Coronary artery (tissue), 2 donors: ENCODE measurements at regions not wholly inside any gene's neighbourhood (a gene's known extent, or its start where the extent isn't known, plus 50 kb on each side); places are given as distances from the start of the nearest gene placed in this dataset.

ENCODE experiments used
- DNase-seq: peaks from one replicate; pipeline ENCODE4 v3.0.0-alpha.2; 2017; ENCODE audit warnings: low spot score
- H3K27ac ChIP-seq, 2 donors: fragments of 200-600 bp; sonication (generic); one replicate each; pipeline ENCODE4 v1.5.1; 2016 to 2019
- H3K4me3 ChIP-seq: fragments of 200-600 bp; sonication (generic); 2 replicates; pipeline ENCODE4 v1.5.1; 2016; ENCODE audit warnings: mild to moderate bottlenecking, moderate library complexity
- TF ChIP-seq, protein P1 (sequence below): fragments of 200-600 bp; sonication (generic); IDR thresholded peaks from one replicate; pipeline ENCODE4 v1.5.1; 2019; ENCODE audit warnings: antibody characterized with exemption

DNA sequence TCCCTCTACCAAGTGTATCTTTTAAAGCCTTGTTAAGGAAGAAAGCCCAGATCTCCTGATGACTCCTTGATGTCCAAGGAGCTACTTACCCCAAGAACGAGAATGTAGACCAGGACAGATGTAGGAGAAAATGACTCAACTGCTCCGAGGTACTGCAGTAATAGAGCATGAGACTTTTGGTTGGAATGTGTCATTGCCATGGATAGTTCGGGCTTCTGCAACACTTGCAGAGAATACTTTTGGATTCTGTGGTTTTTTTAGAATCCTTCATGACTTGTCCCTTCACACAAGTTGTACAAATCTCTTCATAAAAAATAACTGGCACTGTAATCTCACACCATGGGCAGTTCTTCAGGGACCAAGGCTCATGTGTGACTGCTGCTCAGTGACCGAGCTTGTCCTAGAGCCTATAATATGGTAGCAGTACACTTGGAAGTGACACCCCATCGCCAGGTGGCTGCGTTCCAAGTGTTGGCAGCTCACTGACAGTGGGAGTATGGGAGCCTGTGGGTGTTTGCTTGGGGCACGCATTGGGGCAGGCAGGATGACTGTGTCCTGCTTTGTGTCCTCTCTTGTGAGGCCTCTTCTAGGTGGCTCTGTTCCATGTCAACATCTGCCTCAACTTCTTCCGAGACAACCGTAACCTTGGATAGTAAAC, 87.9 kb upstream of the WDR1 start:
- DNase-seq: no peak
- Histone ChIP-seq H3K4me3 (no peak overlapping the region), H3K27ac (no peak overlapping the region)
- TF ChIP-seq, protein P1, sequence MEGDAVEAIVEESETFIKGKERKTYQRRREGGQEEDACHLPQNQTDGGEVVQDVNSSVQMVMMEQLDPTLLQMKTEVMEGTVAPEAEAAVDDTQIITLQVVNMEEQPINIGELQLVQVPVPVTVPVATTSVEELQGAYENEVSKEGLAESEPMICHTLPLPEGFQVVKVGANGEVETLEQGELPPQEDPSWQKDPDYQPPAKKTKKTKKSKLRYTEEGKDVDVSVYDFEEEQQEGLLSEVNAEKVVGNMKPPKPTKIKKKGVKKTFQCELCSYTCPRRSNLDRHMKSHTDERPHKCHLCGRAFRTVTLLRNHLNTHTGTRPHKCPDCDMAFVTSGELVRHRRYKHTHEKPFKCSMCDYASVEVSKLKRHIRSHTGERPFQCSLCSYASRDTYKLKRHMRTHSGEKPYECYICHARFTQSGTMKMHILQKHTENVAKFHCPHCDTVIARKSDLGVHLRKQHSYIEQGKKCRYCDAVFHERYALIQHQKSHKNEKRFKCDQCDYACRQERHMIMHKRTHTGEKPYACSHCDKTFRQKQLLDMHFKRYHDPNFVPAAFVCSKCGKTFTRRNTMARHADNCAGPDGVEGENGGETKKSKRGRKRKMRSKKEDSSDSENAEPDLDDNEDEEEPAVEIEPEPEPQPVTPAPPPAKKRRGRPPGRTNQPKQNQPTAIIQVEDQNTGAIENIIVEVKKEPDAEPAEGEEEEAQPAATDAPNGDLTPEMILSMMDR: no peak

DNA sequence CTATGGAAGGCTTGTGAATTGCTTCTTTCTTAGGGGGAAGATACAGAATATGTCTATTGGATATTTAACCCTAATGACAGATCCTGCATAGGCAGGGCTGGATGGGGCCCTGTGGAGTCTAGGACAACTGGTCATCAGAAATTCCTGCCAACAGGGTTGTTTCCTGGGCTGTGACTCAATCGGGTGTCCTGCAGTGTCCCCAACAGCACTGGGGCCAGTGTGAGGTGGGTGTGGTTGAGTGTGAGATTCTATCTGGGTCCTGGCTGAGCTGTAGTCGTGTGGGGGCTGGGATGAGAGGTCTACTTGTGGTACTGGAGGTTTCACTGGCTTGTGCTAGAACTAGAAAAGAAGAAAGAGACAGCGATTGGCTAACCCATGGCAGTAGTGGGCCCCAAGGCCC, 87.3 kb upstream of the WDR1 start:
- Histone ChIP-seq H3K4me3 (no peak overlapping the region), H3K27ac (no peak overlapping the region)
- TF ChIP-seq, protein P1: no peak
- no peak for DNase-seq

DNA sequence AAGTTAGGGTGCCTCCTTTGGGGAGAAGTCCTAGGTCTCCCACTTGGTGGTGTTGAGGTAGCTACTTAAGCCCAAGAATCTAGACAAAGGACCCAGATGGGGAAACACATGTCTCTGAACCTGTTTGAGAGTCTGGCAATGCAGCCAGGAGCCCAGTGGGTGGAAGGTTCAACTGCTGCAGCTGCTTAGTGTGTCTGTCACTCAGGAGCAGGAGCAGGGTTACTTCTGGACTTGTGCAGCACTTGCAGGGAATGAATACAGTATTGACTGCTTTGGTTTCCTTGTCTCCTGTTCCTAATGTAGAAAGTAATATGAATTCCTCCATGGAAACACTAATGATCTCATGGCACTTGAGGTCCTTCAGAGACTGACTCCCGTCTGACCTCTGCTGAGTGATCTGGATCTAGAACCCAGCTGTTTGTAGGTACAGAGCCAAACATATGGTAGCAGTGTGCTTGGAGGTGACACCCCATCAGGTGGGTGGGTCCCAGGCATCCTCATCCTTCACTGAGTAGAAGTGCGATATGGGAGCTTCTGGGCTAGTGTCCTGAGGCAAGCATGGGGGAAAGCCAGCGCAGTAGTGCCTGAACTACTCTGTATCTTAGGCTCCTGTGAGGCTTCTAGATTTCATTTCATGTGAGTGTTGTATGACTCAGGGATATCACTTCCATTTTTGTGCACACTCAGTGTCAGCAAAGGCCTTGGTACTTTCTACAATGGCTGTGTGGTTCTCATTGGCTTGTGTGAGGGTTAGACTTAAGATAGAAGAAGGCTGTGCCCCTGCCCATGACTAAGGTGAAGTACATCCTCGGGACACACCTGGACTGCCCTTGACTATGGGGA, 85.0 kb upstream of the WDR1 start:
- TF ChIP-seq, protein P1: no peak
- no peak for DNase-seq
- H3K4me3 ChIP-seq: no peak overlapping the region

DNA sequence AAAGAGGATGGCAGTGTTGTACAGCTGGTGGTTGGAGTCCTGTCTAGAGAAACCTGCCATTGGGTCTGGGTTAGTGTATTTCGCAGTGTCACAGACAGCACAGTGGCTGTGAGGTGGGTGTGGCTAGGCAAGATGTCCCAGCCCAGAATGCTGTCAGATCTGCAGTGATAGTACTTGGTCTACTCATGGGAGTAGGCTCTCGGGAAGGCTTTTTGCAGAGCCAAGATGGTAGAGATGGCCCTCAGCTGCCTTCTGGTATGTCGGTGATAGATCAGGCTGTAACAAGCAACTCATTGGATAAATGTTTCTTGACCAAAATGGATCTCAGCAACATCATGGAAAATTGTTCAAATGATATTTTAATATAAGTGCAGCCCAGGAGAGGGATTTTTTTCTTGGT, 84.3 kb upstream of the WDR1 start:
- H3K4me3 ChIP-seq: no peak overlapping the region
- DNase-seq: no peak
- H3K27ac ChIP-seq: no peak overlapping the region
- TF ChIP-seq, protein P1: no peak

More for the DNA sequence above, 85.0 kb upstream of the WDR1 start:
- H3K27ac ChIP-seq: no peak overlapping the region

DNA sequence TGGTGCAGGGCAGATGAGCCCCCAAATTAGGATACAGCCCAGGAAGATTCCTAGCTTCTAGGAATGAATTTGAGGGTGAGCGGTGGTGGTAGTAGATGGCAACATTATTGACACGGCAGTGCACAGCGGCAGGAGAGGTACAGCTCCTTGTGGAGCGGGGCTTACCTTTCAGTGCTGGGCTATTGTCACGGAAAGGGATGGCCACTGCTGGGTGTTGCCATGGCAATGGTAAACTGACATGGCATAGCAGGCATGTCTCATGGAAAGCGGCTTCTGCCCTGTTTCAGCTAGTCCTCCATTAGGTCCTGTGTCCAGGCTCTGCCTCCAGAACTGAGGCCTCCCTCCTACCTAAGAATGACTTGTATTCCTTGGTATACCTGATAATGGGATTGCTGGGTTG, 81.8 kb upstream of the WDR1 start:
- TF ChIP-seq, protein P1: no peak
- DNase-seq: no peak
- Histone ChIP-seq H3K27ac (no peak overlapping the region), H3K4me3 (no peak overlapping the region)

DNA sequence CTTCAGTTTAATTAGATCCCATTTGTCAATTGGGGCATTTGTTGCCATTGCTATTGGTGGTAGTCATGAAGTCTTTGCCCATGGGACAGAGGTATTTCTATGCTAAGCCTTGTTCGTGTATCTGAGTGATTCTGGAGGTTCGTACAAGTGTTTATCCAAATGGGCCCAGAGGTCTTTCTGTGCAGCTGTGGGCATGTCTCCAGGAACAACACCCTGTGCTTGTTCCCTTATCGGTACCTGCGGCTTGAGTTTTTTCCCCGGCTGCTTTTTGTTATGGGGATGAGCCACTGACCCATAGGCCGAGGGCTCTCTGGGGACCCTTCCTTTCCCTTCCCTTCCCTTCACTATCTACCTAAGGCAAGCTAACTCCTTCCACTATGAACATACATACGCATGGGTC, 81.4 kb upstream of the WDR1 start:
- no peak for DNase-seq
- H3K27ac ChIP-seq: no peak overlapping the region

More for the DNA sequence above, 81.4 kb upstream of the WDR1 start:
- TF ChIP-seq, protein P1: no peak
- no peak overlapping the region for H3K4me3 ChIP-seq
